GM23338 (cell line): ENCODE measurements at regions not wholly inside any gene's neighbourhood (a gene's known extent, or its start where the extent isn't known, plus 50 kb on each side); places are given as distances from the start of the nearest gene placed in this dataset.

Experiments
- ATAC-seq: fragments of 200-7000 bp; cut with Tn5 transposase; 3 replicates; pipeline ENCODE4 v1.9.1; 2020
- DNase-seq: peaks from one replicate; pipeline ENCODE4 v3.0.0-alpha.2; 2015; ENCODE audit warnings: low spot score
- H2AFZ ChIP-seq: fragments of 200-600 bp; sonication (generic); 2 replicates; pipeline ENCODE4 v1.8.0; 2016; ENCODE audit warnings: antibody characterized with exemption, mild to moderate bottlenecking, moderate library complexity
- H3F3A ChIP-seq: fragments of 200-600 bp; sonication (generic); replicated peaks from 2 replicates; pipeline ENCODE4 v1.8.0; 2017; ENCODE audit warnings: antibody characterized with exemption, mixed run types, low read depth
- H3K27ac ChIP-seq: fragments of 200-600 bp; sonication (generic); 2 replicates; pipeline ENCODE4 v1.6.1; 2016; ENCODE audit warnings: low read depth
- H3K27me3 ChIP-seq: fragments of 200-600 bp; sonication (generic); 2 replicates; pipeline ENCODE4 v1.8.0; 2016; ENCODE audit warnings: mild to moderate bottlenecking, mixed run types, moderate library complexity; ENCODE audit not compliant: insufficient read depth
- H3K36me3 ChIP-seq: fragments of 200-600 bp; sonication (generic); 2 replicates; pipeline ENCODE4 v1.8.0; 2016; ENCODE audit warnings: mild to moderate bottlenecking; ENCODE audit not compliant: insufficient read depth
- H3K4me1 ChIP-seq: fragments of 200-600 bp; sonication (generic); 2 replicates; pipeline ENCODE4 v1.8.0; 2016; ENCODE audit warnings: mild to moderate bottlenecking, moderate library complexity; ENCODE audit not compliant: insufficient read depth
- H3K4me2 ChIP-seq: fragments of 200-600 bp; sonication (generic); 2 replicates; pipeline ENCODE4 v1.7.1; 2017; ENCODE audit warnings: mixed run types
- H3K4me3 ChIP-seq: fragments of 200-600 bp; sonication (generic); 2 replicates; pipeline ENCODE4 v1.6.1; 2016; ENCODE audit warnings: mixed run types
- H3K79me2 ChIP-seq: fragments of 200-600 bp; sonication (generic); replicated peaks from 2 replicates; pipeline ENCODE4 v1.8.0; 2017; ENCODE audit warnings: mild to moderate bottlenecking; ENCODE audit not compliant: insufficient read depth
- H3K9me2 ChIP-seq: fragments of 200-600 bp; sonication (generic); 2 replicates; pipeline ENCODE4 v1.8.0; 2017; ENCODE audit not compliant: insufficient read depth
- H4K20me1 ChIP-seq: fragments of 200-600 bp; sonication (generic); replicated peaks from 2 replicates; pipeline ENCODE4 v1.8.0; 2017; ENCODE audit warnings: mild to moderate bottlenecking; ENCODE audit not compliant: insufficient read depth
- H3K27ac Mint-ChIP-seq: 2 replicates; pipeline ENCODE4 v1.8.0; 2020; ENCODE audit warnings: inconsistent platforms, mild to moderate bottlenecking, moderate library complexity, mixed read lengths
- H3K27me3 Mint-ChIP-seq: 3 replicates; pipeline ENCODE4 v1.8.0; 2022; ENCODE audit warnings: low read depth, mild to moderate bottlenecking, moderate library complexity, mixed read lengths, inconsistent platforms; ENCODE audit not compliant: insufficient read depth, poor library complexity
- H3K36me3 Mint-ChIP-seq: 3 replicates; pipeline ENCODE4 v1.8.0; 2021; ENCODE audit warnings: low read depth, mild to moderate bottlenecking, inconsistent platforms, moderate library complexity, mixed read lengths
- H3K4me1 Mint-ChIP-seq: 3 replicates; pipeline ENCODE4 v1.8.0; 2020; ENCODE audit warnings: mild to moderate bottlenecking, inconsistent platforms, mixed read lengths
- H3K4me3 Mint-ChIP-seq: 3 replicates; pipeline ENCODE4 v1.8.0; 2021; ENCODE audit warnings: moderate library complexity, mild to moderate bottlenecking, inconsistent platforms, mixed read lengths
- H3K9me3 Mint-ChIP-seq: 3 replicates; pipeline ENCODE4 v1.8.0; 2020; ENCODE audit warnings: moderate library complexity, mild to moderate bottlenecking, inconsistent platforms, mixed read lengths
- EZH2 ChIP-seq: fragments of 200-600 bp; sonication (generic); IDR thresholded peaks from one replicate; pipeline ENCODE4 v1.8.0; 2017; ENCODE audit warnings: antibody characterized with exemption, mild to moderate bottlenecking, low read depth; ENCODE audit not compliant: unreplicated experiment
- JUNB ChIP-seq: IDR thresholded peaks from one replicate; pipeline ENCODE4 v1.6.1; 2016; ENCODE audit warnings: antibody characterized with exemption; ENCODE audit not compliant: unreplicated experiment
- NANOG ChIP-seq: IDR thresholded peaks from 2 replicates; pipeline ENCODE4 v1.6.1; 2016; ENCODE audit warnings: antibody characterized with exemption, borderline replicate concordance
- POLR2AphosphoS5 ChIP-seq: IDR thresholded peaks from 2 replicates; pipeline ENCODE4 v1.6.1; 2016; ENCODE audit warnings: antibody characterized with exemption, low read depth
- STAT1 ChIP-seq: IDR thresholded peaks from one replicate; pipeline ENCODE4 v1.6.1; 2016; ENCODE audit warnings: antibody characterized with exemption; ENCODE audit not compliant: unreplicated experiment
- ZNF114 ChIP-seq: fragments of 250-450 bp; sonication (Bioruptor Pico); IDR thresholded peaks from 2 replicates; pipeline ENCODE4 v1.5.0; 2020; ENCODE audit warnings: mild to moderate bottlenecking, moderate library complexity
- ZNF331 ChIP-seq: fragments of 250-450 bp; sonication (Bioruptor Pico); IDR thresholded peaks from 2 replicates; pipeline ENCODE4 v1.5.0; 2020; ENCODE audit warnings: low read depth, mild to moderate bottlenecking, moderate library complexity
- TF ChIP-seq, protein P1 (sequence below): IDR thresholded peaks from one replicate; pipeline ENCODE4 v1.6.1; 2018; ENCODE audit warnings: antibody characterized with exemption; ENCODE audit not compliant: unreplicated experiment
- TF ChIP-seq, protein P2 (sequence below), 2 experiments: fragments of 200-600 bp in 1 of 2; sonication (generic) in 1 of 2; conservative IDR thresholded peaks; 2 replicates each; pipeline versions ENCODE4 v1.5.1 to v1.6.1; 2016 to 2017; ENCODE audit warnings: antibody characterized with exemption in 2 of 2, low read depth in 2 of 2, mild to moderate bottlenecking in 2 of 2, moderate library complexity in 1 of 2
- TF ChIP-seq, protein P3 (sequence below): fragments of 250-450 bp; sonication (Bioruptor Pico); IDR thresholded peaks from 2 replicates; pipeline ENCODE4 v1.5.0; 2020; ENCODE audit warnings: mild to moderate bottlenecking, moderate library complexity

GRCh38 chr5:15424769-15425168 is 75.2 kb upstream of the FBXL7 start (continued):
- TF ChIP-seq, protein P1, sequence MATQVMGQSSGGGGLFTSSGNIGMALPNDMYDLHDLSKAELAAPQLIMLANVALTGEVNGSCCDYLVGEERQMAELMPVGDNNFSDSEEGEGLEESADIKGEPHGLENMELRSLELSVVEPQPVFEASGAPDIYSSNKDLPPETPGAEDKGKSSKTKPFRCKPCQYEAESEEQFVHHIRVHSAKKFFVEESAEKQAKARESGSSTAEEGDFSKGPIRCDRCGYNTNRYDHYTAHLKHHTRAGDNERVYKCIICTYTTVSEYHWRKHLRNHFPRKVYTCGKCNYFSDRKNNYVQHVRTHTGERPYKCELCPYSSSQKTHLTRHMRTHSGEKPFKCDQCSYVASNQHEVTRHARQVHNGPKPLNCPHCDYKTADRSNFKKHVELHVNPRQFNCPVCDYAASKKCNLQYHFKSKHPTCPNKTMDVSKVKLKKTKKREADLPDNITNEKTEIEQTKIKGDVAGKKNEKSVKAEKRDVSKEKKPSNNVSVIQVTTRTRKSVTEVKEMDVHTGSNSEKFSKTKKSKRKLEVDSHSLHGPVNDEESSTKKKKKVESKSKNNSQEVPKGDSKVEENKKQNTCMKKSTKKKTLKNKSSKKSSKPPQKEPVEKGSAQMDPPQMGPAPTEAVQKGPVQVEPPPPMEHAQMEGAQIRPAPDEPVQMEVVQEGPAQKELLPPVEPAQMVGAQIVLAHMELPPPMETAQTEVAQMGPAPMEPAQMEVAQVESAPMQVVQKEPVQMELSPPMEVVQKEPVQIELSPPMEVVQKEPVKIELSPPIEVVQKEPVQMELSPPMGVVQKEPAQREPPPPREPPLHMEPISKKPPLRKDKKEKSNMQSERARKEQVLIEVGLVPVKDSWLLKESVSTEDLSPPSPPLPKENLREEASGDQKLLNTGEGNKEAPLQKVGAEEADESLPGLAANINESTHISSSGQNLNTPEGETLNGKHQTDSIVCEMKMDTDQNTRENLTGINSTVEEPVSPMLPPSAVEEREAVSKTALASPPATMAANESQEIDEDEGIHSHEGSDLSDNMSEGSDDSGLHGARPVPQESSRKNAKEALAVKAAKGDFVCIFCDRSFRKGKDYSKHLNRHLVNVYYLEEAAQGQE, result no peak
- TF ChIP-seq ZNF331 (CRISPR knock-in tag) (no peak), EZH2 (no peak)
- TF ChIP-seq, protein P2, sequence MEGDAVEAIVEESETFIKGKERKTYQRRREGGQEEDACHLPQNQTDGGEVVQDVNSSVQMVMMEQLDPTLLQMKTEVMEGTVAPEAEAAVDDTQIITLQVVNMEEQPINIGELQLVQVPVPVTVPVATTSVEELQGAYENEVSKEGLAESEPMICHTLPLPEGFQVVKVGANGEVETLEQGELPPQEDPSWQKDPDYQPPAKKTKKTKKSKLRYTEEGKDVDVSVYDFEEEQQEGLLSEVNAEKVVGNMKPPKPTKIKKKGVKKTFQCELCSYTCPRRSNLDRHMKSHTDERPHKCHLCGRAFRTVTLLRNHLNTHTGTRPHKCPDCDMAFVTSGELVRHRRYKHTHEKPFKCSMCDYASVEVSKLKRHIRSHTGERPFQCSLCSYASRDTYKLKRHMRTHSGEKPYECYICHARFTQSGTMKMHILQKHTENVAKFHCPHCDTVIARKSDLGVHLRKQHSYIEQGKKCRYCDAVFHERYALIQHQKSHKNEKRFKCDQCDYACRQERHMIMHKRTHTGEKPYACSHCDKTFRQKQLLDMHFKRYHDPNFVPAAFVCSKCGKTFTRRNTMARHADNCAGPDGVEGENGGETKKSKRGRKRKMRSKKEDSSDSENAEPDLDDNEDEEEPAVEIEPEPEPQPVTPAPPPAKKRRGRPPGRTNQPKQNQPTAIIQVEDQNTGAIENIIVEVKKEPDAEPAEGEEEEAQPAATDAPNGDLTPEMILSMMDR (conservative IDR thresholded peaks at IDR 0.05; ENCODE audit: low read depth in 2 of 2), result no peak

- Histone ChIP-seq H4K20me1 (no peaks in the 10 kb centered on the region), H3K9me2 (0 out of 2 replicates have a peak, but pooled peaks cover 6% of the 10 kb centered on the region), H3K36me3 (no peaks in the 10 kb centered on the region), H3K79me2 (no peaks in the 10 kb centered on the region), H3K4me3 (no peak overlapping the region), H3K4me1 (peaks cover 12% of the 10 kb centered on the region), H3K27ac (no peak overlapping the region), H3K27me3 (no peaks in the 10 kb centered on the region), H3F3A (no peaks in the 10 kb centered on the region), H2AFZ (no peak overlapping the region), H3K4me2 (no peak overlapping the region)
- ATAC-seq (no peak), DNase-seq (no peak)
- Mint-ChIP-seq H3K4me3 (no peak overlapping the region), H3K4me1 (peaks cover 16% of the 10 kb centered on the region), H3K9me3 (no peaks in the 10 kb centered on the region; the same call in 2 of the 3 replicates), H3K36me3 (no peaks in the 10 kb centered on the region), H3K27me3 (no peaks in the 10 kb centered on the region), H3K27ac (no peak overlapping the region)
- no peak for TF ChIP-seq NANOG
- no peak for TF ChIP-seq ZNF114
- no peak for TF ChIP-seq STAT1
- TF ChIP-seq POLR2AphosphoS5, result no peak
- TF ChIP-seq, protein P3, sequence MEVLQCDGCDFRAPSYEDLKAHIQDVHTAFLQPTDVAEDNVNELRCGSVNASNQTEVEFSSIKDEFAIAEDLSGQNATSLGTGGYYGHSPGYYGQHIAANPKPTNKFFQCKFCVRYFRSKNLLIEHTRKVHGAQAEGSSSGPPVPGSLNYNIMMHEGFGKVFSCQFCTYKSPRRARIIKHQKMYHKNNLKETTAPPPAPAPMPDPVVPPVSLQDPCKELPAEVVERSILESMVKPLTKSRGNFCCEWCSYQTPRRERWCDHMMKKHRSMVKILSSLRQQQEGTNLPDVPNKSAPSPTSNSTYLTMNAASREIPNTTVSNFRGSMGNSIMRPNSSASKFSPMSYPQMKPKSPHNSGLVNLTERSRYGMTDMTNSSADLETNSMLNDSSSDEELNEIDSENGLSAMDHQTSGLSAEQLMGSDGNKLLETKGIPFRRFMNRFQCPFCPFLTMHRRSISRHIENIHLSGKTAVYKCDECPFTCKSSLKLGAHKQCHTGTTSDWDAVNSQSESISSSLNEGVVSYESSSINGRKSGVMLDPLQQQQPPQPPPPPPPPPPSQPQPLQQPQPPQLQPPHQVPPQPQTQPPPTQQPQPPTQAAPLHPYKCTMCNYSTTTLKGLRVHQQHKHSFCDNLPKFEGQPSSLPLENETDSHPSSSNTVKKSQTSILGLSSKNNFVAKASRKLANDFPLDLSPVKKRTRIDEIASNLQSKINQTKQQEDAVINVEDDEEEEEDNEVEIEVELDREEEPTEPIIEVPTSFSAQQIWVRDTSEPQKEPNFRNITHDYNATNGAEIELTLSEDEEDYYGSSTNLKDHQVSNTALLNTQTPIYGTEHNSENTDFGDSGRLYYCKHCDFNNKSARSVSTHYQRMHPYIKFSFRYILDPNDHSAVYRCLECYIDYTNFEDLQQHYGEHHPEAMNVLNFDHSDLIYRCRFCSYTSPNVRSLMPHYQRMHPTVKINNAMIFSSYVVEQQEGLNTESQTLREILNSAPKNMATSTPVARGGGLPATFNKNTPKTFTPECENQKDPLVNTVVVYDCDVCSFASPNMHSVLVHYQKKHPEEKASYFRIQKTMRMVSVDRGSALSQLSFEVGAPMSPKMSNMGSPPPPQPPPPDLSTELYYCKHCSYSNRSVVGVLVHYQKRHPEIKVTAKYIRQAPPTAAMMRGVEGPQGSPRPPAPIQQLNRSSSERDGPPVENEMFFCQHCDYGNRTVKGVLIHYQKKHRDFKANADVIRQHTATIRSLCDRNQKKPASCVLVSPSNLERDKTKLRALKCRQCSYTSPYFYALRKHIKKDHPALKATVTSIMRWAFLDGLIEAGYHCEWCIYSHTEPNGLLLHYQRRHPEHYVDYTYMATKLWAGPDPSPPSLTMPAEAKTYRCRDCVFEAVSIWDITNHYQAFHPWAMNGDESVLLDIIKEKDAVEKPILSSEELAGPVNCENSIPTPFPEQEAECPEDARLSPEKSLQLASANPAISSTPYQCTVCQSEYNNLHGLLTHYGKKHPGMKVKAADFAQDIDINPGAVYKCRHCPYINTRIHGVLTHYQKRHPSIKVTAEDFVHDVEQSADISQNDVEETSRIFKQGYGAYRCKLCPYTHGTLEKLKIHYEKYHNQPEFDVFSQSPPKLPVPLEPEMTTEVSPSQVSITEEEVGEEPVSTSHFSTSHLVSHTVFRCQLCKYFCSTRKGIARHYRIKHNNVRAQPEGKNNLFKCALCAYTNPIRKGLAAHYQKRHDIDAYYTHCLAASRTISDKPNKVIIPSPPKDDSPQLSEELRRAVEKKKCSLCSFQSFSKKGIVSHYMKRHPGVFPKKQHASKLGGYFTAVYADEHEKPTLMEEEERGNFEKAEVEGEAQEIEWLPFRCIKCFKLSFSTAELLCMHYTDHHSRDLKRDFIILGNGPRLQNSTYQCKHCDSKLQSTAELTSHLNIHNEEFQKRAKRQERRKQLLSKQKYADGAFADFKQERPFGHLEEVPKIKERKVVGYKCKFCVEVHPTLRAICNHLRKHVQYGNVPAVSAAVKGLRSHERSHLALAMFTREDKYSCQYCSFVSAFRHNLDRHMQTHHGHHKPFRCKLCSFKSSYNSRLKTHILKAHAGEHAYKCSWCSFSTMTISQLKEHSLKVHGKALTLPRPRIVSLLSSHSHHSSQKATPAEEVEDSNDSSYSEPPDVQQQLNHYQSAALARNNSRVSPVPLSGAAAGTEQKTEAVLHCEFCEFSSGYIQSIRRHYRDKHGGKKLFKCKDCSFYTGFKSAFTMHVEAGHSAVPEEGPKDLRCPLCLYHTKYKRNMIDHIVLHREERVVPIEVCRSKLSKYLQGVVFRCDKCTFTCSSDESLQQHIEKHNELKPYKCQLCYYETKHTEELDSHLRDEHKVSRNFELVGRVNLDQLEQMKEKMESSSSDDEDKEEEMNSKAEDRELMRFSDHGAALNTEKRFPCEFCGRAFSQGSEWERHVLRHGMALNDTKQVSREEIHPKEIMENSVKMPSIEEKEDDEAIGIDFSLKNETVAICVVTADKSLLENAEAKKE (CRISPR knock-in tag), result no peak
- TF ChIP-seq JUNB, result no peak
- TF ChIP-seq, protein P2 (conservative IDR thresholded peaks at IDR 0.05; ENCODE audit: low read depth in 2 of 2), result no peak
- TF ChIP-seq ZNF331 (CRISPR knock-in tag), result no peak
These were observed 78.0 kb upstream of the FBXL7 start for GRCh38 chr5:15421921-15422412.
